ENCODE measurements at regions not wholly inside any gene's neighbourhood (a gene's known extent, or its start where the extent isn't known, plus 50 kb on each side); places are given as distances from the start of the nearest gene placed in this dataset.

GRCh38 chr2:7913974-7914373 lies 767.9 kb upstream of the ID2 start:
- DNase-seq, result no peak

- DNase-seq, result no peak
These were observed 766.4 kb upstream of the ID2 start for GRCh38 chr2:7915302-7916091.

DNA sequence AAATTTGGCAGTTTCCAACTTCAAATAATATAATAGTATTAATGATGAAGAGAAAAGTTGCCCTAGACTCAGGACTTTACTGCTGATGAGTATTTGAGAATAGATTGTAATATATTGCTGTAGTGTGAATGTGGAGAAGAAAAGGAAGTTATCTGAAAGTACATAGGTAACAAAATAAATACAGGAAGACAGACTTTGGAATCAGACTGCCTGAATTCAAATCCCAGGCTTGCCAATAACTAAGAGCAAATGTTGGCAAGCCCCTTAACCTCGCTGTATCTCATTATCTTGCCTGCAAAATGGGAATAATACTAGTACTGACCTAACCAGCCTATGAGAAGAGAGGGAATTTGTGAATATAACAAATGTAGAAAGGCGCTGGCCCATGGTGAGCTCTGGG lies 765.2 kb upstream of the ID2 start:
- DNase-seq, result no peak

- no peak for DNase-seq
These were observed 762.3 kb upstream of the ID2 start for GRCh38 chr2:7919510-7919909.

- DNase-seq, result no peak
These were observed 757.7 kb upstream of the ID2 start for GRCh38 chr2:7924023-7924762.

DNA sequence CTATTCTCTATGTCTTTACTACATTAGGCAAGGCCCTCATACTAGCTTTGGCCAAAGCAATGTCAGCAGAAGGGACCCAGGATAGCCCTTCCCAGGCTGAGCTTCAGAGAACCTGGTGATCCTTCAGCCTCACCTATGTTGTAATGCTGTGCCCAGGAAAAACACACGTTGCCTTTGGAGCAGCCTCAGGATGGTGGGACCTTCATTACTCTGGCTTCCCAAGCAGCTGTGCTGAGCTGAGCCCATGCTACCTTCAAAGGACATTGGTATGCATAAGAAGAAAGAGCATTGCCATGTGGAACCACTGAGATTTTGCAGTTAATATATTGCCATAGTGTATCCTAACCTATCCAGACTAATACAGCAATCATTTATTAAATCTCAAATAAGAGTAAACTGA lies 756.4 kb upstream of the ID2 start:
- no peak for DNase-seq

GRCh38 chr2:7927691-7928090 lies 754.2 kb upstream of the ID2 start:
- DNase-seq, result no peak

GRCh38 chr2:7929281-7929680 lies 752.6 kb upstream of the ID2 start:
- no peak for DNase-seq

DNA sequence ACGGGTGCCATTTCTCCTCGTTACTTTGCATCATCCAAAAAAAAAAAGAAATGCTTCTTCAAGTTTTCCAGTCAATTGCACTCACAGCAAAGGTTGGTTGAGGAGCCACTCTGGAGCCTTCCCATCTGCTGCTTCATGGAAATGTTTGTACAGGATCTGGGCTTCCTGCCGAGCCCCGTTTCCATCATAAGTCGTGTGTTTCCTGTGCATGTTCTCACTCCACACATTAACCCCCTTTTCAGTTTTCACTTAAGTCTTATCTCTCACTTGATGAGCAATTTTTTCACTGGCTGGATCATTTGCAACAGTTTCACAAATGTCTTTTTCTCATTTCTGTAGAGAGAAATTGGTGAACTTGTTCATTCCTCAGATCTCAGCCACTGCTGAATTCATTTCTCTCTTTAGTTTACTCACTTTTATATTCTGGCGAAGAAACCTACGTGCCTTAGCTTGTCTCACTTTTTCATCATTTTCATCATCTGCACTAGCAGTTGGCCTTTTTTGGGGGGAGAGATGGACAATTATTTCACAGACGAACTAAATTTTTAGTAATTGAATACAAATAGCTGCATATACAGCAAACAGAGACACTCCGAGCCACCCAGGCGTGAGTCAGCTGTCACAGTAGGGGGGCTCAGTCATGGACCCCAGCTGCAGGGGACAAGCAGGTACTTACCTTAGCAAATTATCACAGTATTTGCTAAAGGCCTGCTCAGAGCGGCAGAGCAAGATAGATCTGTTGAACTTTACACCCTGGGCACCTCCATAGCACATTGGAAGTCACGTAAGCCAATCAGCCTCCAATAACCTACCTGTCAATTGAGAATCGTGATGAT lies 750.8 kb upstream of the ID2 start:
- DNase-seq, result no peak

- no peak for DNase-seq
These were observed 750.0 kb upstream of the ID2 start for GRCh38 chr2:7931808-7932207.

- DNase-seq, result no peak
These were observed 748.2 kb upstream of the ID2 start for GRCh38 chr2:7933672-7934071.

- no peak for DNase-seq
These were observed 747.4 kb upstream of the ID2 start for GRCh38 chr2:7934476-7934875.

GRCh38 chr2:7937082-7937481 lies 744.8 kb upstream of the ID2 start:
- DNase-seq, result no peak

- no peak for DNase-seq
These were observed 741.1 kb upstream of the ID2 start for GRCh38 chr2:7940723-7941122.

GRCh38 chr2:7943446-7943845 lies 738.4 kb upstream of the ID2 start:
- DNase-seq, result no peak

- no peak for DNase-seq
These were observed 736.8 kb upstream of the ID2 start for GRCh38 chr2:7945026-7945425.

DNA sequence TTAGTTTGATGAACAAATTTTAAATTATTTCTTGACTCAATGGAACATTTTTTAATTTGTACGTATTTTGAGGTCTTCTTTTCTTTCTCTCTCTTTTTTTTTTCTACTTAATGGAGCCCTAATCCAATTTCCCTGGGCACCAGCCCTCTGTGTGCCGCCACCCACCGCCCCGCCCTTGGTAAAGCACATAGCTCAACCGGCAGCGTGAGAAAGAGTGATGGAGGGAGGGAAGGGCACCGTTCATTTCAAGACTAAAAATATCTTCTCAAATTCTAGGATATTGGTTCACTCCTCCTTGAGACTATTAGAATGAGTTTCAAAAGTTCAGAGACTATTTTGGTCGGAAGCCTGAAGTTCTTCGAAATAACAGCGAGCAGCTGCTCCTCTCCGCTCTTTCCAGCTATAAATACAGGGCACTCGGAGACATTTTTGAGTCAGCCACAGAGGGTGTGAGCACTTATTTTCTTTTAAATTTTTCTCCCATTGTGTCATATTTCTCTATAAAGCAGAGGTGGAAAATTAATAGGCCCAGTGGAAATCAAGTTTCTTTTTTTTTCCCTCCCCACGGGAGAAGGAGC lies 731.7 kb upstream of the ID2 start:
- no peak for DNase-seq

- DNase-seq, result no peak
These were observed 730.9 kb upstream of the ID2 start for GRCh38 chr2:7951001-7951400.

DNA sequence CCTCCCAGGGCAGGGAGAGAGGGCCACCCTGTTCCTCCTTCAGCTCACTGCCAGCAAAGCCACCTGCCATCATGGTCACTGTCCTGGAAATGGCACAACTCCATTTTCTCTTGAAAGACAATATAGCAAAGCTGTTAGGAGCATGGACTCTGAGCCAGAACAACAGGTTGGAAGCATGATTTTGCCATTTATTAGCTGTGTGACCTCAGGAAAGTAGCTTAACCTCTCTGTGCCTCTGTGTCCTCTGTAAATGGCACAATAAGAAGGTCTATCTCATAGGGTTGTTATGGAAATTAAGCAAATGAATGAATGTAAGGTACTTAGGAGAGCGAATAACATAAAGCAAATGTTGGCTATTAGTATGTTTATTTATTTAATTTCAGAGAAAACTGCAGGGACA lies 730.4 kb upstream of the ID2 start:
- DNase-seq, result no peak

DNA sequence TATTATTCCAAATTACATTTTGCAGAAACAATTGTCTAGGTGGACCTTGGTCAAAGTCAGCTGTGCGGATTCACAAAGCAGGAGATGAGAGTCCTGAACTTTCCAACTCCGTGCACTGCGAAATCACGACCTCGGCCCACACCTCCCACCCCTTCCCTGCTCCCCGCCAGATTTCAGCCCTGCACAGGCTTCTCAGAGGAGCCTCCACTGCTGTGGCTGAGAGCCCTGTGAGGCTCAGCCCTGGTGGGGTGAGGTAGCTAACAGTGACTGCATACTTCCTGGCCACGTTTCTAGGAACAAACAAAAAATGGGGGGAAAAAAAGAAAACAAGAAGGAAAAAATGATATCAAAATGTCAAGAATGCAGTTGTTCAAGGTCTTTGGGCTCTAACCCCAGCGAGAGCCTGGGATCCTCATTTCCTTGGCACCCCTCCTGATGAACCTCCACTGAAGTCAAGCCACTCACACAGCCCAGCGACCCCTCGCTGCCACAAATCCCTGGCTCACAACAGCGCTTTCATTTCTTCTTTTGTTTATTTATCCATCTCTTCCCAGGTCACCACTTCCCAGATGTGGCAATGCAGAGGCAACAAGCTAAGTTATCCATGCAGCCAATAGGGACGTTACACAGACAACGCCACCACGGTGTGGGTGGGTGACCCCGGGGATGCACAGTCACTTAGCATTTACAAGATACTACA lies 729.7 kb upstream of the ID2 start:
- DNase-seq, result no peak

GRCh38 chr2:7953195-7953594 lies 728.7 kb upstream of the ID2 start:
- DNase-seq, result no peak

DNA sequence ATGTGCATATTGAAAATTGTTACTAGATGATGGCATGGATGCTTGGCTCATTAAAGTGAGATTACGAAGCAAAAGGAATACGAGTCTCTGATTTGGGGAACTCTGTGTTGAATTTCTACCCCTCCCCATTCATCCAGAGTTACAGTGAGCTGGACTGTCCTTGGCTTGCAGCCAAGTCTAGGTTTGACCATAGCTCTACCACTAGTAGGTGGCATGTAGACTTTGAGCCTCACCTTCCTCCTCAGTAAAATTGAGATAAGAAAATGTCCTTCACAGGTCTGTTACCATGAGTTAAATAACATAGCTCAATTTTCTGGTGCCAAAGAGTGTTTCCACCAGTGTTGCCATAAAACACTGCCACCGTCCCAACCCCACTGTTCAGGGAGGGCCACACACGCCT lies 727.6 kb upstream of the ID2 start:
- no peak for DNase-seq

Measured in NCI-H1105 (cell line).